ENCODE measurements at regions not wholly inside any gene's neighbourhood (a gene's known extent, or its start where the extent isn't known, plus 50 kb on each side); places are given as distances from the start of the nearest gene placed in this dataset.

GRCh38 chr7:67422601-67423000 is 426.0 kb downstream of the TYW1 start:
- DNase-seq (ENCODE audit: low spot score) = no peak

GRCh38 chr7:67423065-67423464 is 426.4 kb downstream of the TYW1 start:
- DNase-seq (ENCODE audit: low spot score) = no peak

GRCh38 chr7:67426654-67427053 is 430.0 kb downstream of the TYW1 start:
- no peak for DNase-seq (ENCODE audit: low spot score)

- no peak for DNase-seq (ENCODE audit: low spot score)
Measured at GRCh38 chr7:67429735-67430134, 433.1 kb downstream of the TYW1 start.

GRCh38 chr7:67432536-67433234 is 436.1 kb downstream of the TYW1 start:
- no peak for DNase-seq (ENCODE audit: low spot score)

- no peak for DNase-seq (ENCODE audit: low spot score)
Measured at GRCh38 chr7:67435894-67436535, 439.4 kb downstream of the TYW1 start.

GRCh38 chr7:67438198-67438882 is 441.7 kb downstream of the TYW1 start:
- DNase-seq (ENCODE audit: low spot score) = no peak

GRCh38 chr7:67438913-67439505 is 442.4 kb downstream of the TYW1 start:
- no peak for DNase-seq (ENCODE audit: low spot score)

GRCh38 chr7:67440321-67440720 is 443.7 kb downstream of the TYW1 start:
- no peak for DNase-seq (ENCODE audit: low spot score)

GRCh38 chr7:67445728-67446127 is 449.1 kb downstream of the TYW1 start:
- DNase-seq (ENCODE audit: low spot score) = no peak

GRCh38 chr7:67447297-67447696 is 450.7 kb downstream of the TYW1 start:
- no peak for DNase-seq (ENCODE audit: low spot score)

- DNase-seq (ENCODE audit: low spot score) = no peak
Measured at GRCh38 chr7:67448271-67448670, 451.6 kb downstream of the TYW1 start.

GRCh38 chr7:67450171-67450570 is 453.5 kb downstream of the TYW1 start:
- DNase-seq (ENCODE audit: low spot score) = no peak

- no peak for DNase-seq (ENCODE audit: low spot score)
Measured at GRCh38 chr7:67451306-67451705, 454.7 kb downstream of the TYW1 start.

GRCh38 chr7:67452516-67453026 is 455.9 kb downstream of the TYW1 start:
- DNase-seq (ENCODE audit: low spot score) = no peak

GRCh38 chr7:67453580-67454380 is 457.1 kb downstream of the TYW1 start:
- no peak for DNase-seq (ENCODE audit: low spot score)

- DNase-seq (ENCODE audit: low spot score) = no peak
Measured at GRCh38 chr7:67455508-67455907, 458.9 kb downstream of the TYW1 start.

GRCh38 chr7:67462781-67463191 is 466.2 kb downstream of the TYW1 start:
- DNase-seq (ENCODE audit: low spot score) = no peak

- DNase-seq (ENCODE audit: low spot score) = no peak
Measured at GRCh38 chr7:67463316-67463715, 466.7 kb downstream of the TYW1 start.

GRCh38 chr7:67463983-67464382 is 467.4 kb downstream of the TYW1 start:
- no peak for DNase-seq (ENCODE audit: low spot score)

GRCh38 chr7:67466109-67466508 is 469.5 kb downstream of the TYW1 start:
- no peak for DNase-seq (ENCODE audit: low spot score)

- DNase-seq (ENCODE audit: low spot score) = no peak
Measured at GRCh38 chr7:67470256-67470751, 473.7 kb downstream of the TYW1 start.

Measured in hematopoietic multipotent progenitor cell treated with erythropoietin and hydrocortisone succinate and interleukin-3 and kit ligand, for 15 days (in vitro differentiated cells).